ENCODE measurements at regions not wholly inside any gene's neighbourhood (a gene's known extent, or its start where the extent isn't known, plus 50 kb on each side); places are given as distances from the start of the nearest gene placed in this dataset.

DNA sequence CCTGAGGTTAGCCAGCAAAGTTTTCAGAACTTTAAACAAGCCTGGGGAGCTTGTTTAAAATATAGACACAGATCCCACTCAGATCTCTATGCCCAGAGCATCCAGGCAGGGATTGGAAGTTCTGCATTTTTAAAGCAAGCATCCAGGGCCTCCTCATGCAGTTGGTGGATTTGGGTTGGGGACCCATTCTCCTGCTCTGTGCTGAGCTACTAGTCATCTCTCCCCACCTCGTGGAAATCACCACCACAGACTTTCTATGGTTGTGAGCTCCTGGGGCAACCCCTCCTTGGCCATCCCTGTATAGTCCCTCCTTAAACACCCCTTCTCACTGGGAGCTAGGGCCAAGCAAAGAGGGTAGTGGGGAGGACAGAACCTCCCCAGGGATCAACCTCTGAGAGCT, 73.5 kb upstream of the CASZ1 start:
- WGBS, 2 donors, result 25 to 78% methylated on average over 1 of the region's 1 CpG
- TF ChIP-seq, protein P1, sequence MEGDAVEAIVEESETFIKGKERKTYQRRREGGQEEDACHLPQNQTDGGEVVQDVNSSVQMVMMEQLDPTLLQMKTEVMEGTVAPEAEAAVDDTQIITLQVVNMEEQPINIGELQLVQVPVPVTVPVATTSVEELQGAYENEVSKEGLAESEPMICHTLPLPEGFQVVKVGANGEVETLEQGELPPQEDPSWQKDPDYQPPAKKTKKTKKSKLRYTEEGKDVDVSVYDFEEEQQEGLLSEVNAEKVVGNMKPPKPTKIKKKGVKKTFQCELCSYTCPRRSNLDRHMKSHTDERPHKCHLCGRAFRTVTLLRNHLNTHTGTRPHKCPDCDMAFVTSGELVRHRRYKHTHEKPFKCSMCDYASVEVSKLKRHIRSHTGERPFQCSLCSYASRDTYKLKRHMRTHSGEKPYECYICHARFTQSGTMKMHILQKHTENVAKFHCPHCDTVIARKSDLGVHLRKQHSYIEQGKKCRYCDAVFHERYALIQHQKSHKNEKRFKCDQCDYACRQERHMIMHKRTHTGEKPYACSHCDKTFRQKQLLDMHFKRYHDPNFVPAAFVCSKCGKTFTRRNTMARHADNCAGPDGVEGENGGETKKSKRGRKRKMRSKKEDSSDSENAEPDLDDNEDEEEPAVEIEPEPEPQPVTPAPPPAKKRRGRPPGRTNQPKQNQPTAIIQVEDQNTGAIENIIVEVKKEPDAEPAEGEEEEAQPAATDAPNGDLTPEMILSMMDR (IDR thresholded peaks at IDR 0.05), result no peak
- TF ChIP-seq POLR2A (IDR thresholded peaks at IDR 0.05), result no peak
- ATAC-seq (no peak), DNase-seq (no peak)
- intact Hi-C loops (cut with DNase I), result loop anchor here (5.0 to 10.0 kb wide), 2 partner anchors 183 to 365 kb away; no protein-coding TSS in a partner anchor
- Histone ChIP-seq H3K9me3 (no peaks in the 10 kb centered on the region), H3K4me1 (peaks cover 12% of the 10 kb centered on the region), H3K27me3 (no peaks in the 10 kb centered on the region), H3K27ac (no peak overlapping the region), H3K4me3 (no peak overlapping the region), H3K36me3 (replicated peaks in 1 of 2; ENCODE audit: insufficient read depth in 1 of 2, low read depth in 2 of 2) (no peaks in the 10 kb centered on the region)

DNA sequence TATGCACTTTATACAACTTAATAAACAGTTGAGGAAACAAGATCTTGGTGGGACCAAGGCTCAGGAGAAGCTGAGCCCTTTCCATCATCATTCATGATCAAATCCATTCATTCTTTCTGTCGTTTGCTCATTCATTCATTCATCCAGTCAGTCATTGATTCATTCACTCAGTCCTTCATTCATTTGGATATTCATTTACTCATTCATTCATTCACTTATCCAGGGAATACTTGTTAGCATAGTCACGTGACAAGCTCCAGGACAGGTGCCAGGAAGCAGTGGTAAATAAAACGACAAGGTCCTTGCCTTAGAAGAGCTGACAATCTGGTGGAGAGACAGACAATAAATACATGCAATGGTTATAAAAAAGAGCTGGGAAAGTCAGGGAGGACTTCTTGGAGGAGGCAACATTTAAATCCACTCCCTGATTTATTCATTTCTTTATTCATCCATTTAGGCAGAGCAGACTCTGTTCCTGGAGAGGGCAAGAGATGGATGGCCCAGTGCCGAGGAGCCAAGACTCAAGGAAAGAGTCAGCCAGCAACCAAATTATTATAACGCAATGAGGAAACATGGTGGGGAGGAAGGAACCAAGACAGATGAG, 74.1 kb upstream of the CASZ1 start:
- Histone ChIP-seq H3K27me3 (no peaks in the 10 kb centered on the region), H3K27ac (no peak overlapping the region), H3K9me3 (no peaks in the 10 kb centered on the region), H3K36me3 (replicated peaks in 1 of 2; ENCODE audit: insufficient read depth in 1 of 2, low read depth in 2 of 2) (no peaks in the 10 kb centered on the region), H3K4me3 (no peak overlapping the region), H3K4me1 (peaks cover 12% of the 10 kb centered on the region)
- peak in 1 of 4 donors; percentile 50 for DNase-seq
- ATAC-seq, result no peak
- TF ChIP-seq, protein P1 (IDR thresholded peaks at IDR 0.05), result no peak
- TF ChIP-seq POLR2A (IDR thresholded peaks at IDR 0.05), result no peak
- WGBS, 2 donors, result 41 to 48% methylated on average over 5 of the region's 5 CpGs
- intact Hi-C loops (cut with DNase I), result loop anchor here (10.0 kb wide), 1 partner anchor 366 kb away; no protein-coding TSS in a partner anchor

DNA sequence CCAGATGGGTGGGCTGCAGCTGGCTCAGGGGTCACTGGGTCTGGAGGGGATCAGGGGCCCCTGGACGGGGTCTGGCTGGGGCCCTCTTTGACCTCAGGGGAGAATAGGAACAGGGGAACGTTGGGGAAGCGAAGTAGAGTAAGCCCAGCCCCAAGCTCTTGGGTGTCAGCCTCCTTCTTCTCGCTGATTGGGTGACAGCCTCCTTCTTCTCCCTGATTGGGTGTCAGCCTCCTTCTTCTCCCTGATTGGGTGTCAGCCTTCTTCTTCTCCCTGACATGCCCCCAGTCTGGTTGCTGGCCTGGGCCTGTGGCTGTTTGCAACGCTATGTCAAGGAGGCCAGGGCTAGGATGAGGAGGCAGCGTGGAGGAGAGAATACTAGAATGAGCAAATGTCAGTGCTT, 76.7 kb upstream of the CASZ1 start:
- Histone ChIP-seq H3K27ac (no peak overlapping the region), H3K27me3 (no peaks in the 10 kb centered on the region), H3K9me3 (no peaks in the 10 kb centered on the region), H3K4me1 (no peaks in the 10 kb centered on the region), H3K4me3 (no peak overlapping the region), H3K36me3 (replicated peaks in 1 of 2; ENCODE audit: insufficient read depth in 1 of 2, low read depth in 2 of 2) (no peaks in the 10 kb centered on the region)
- intact Hi-C loops (cut with DNase I), result loop anchor here (10.0 kb wide), 1 partner anchor 368 kb away; no protein-coding TSS in a partner anchor
- no peak for ATAC-seq
- TF ChIP-seq POLR2A (IDR thresholded peaks at IDR 0.05), result no peak
- TF ChIP-seq, protein P1 (IDR thresholded peaks at IDR 0.05), result no peak
- WGBS, 2 donors, result 85 to 87% methylated on average over 6 of the region's 6 CpGs
- no peak for DNase-seq

DNA sequence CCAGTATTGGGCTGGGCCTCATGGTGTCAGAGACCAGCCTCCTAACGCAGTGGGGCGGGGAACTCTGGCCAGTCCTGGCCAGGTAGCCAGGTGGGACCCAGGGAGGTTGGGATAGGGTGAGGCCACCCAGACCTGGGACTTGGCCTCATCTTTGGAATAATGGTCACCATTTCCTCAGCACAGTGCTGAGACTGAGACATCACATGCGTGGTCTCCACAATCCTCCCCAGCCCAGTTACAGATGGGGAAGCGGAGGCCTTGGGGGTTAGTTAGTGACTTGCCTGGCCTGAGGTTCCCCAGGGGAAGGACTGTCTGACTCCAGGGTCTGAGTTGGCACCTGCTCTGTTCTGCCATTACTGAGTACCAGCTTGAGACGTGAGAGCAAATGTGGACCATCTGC, 77.9 kb upstream of the CASZ1 start:
- no peak for ATAC-seq
- Histone ChIP-seq H3K27ac (no peak overlapping the region), H3K9me3 (no peaks in the 10 kb centered on the region), H3K4me1 (no peaks in the 10 kb centered on the region), H3K36me3 (replicated peaks in 1 of 2; ENCODE audit: insufficient read depth in 1 of 2, low read depth in 2 of 2) (no peaks in the 10 kb centered on the region), H3K4me3 (no peak overlapping the region), H3K27me3 (no peaks in the 10 kb centered on the region)
- intact Hi-C loops (cut with DNase I), result loop anchor here (10.0 kb wide), 1 partner anchor 370 kb away; no protein-coding TSS in a partner anchor
- no peak for TF ChIP-seq POLR2A (IDR thresholded peaks at IDR 0.05)
- TF ChIP-seq, protein P1 (IDR thresholded peaks at IDR 0.05), result no peak
- no peak for DNase-seq
- 95 to 100% methylated on average over 1 to 5 of the region's 5 CpGs for WGBS, 2 donors

DNA sequence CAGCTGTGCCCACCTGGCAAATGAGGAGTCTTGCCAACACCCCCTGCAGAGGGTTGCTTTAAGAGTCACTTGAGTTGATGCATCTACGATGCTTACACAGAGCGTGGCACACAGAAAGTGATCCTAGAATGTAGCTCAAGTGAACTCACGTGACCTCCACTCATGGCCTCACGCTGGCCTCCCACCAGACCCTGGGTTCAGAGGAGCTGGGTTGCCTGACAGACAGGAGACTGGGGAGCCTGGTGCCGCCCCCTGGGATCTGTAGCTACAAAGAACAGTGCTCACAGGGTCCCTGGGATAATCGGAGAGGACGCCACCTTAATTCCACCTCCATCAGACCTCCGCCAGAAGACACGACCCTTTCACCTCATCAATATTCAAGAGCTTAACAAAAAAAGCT, 81.4 kb upstream of the CASZ1 start:
- no peak for ATAC-seq
- H3K27ac ChIP-seq, result no peak overlapping the region

More for the DNA sequence above, 81.4 kb upstream of the CASZ1 start:
- H3K4me1 ChIP-seq, result no peaks in the 10 kb centered on the region
- TF ChIP-seq POLR2A (IDR thresholded peaks at IDR 0.05), result no peak
- TF ChIP-seq, protein P1 (IDR thresholded peaks at IDR 0.05), result no peak
- no peak overlapping the region for H3K4me3 ChIP-seq
- 72 to 76% methylated on average over 9 of the region's 9 CpGs for WGBS, 2 donors
- H3K27me3 ChIP-seq, result no peaks in the 10 kb centered on the region
- H3K9me3 ChIP-seq, result no peaks in the 10 kb centered on the region
- no peaks in the 10 kb centered on the region for H3K36me3 ChIP-seq (replicated peaks in 1 of 2; ENCODE audit: insufficient read depth in 1 of 2, low read depth in 2 of 2)
- DNase-seq, result no peak
- intact Hi-C loops (cut with DNase I), result loop anchor here (10.0 kb wide), 1 partner anchor 373 kb away; no protein-coding TSS in a partner anchor

All from body of pancreas (tissue), 4 donors.